NCI-H2029 (cell line): ENCODE measurements at regions not wholly inside any gene's neighbourhood (a gene's known extent, or its start where the extent isn't known, plus 50 kb on each side); places are given as distances from the start of the nearest gene placed in this dataset.
A peak's percentile ranks its signal among the peaks of the same experiment; 100 is the strongest.
"Not testable (repeated sequence)": the region's sequence is repeated elsewhere in the genome, so short reads cannot be mapped to it uniquely, and the experiment has no call there.

Source experiments
- DNase-seq: peaks from one replicate; lab custom pipeline; 2025; lab: John Stamatoyannopoulos, UW

- DNase-seq: no peak
Observed at GRCh38 chr4:173475751-173476150, 54.3 kb downstream of the HAND2 start.

DNA sequence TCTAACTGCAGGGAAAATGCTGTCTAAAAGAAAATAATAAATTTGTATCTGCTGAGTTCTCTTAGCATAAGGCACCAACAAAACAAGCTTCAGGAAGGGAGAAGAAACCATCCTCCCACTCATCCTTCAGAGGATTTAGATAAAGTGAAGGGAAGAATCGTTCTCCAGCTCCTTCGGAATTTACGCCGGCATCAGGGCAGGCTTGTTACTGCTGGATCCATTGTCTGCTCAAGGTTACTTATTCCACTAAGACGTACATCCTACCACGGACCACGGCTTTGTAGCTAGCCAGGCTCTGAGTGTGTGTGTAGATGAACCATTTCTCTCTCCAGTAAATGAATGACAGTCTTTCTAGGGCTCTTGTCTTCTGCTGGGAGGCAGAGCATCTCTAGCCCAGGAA lies 60.4 kb downstream of the HAND2 start:
- no peak for DNase-seq

- DNase-seq: no peak
Observed at GRCh38 chr4:173468314-173468713, 61.7 kb downstream of the HAND2 start.

DNA sequence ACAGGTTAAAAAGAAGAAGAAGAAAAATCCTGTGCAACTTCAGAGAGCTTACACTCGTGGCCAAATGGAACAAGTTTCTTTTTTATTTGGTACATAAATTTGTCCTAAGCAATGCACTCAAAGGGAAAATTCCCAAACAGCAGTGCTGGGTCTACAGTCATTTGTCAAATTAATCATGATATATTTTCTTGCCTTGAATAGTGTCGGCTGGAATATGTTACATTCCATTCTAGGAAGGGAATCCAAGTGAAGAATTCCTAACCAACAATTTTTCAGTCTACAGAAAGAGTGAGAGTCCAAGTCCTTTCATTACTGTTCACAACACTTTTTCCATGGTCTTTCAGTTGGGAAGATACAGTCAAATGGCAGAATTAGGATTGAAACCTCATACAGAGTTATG lies 63.9 kb downstream of the HAND2 start:
- no peak for DNase-seq

GRCh38 chr4:173464481-173464880 lies 65.5 kb downstream of the HAND2 start:
- no peak for DNase-seq

GRCh38 chr4:173463816-173464215 lies 64.9 kb upstream of the SCRG1 start:
- no peak for DNase-seq

DNA sequence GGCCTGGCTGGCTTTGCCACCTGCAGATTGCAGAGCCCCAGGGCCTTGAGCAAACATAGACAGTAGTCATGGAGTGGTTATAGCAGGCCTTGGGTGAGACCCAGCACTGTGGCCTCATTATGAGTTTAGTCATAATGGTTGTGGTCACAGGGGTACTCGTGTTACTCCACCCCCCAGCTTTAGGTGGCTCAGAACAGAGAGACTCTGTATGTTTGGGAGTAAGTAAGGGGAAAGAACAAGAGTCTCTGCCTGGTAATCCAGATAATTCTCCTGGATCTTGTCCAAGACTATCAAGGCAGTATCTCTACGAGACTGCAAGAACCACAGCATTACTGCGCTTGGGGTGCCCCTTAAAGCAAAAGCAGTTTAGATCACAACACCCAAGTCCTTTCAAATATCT lies 62.3 kb upstream of the SCRG1 start:
- DNase-seq: peak; percentile 0

DNA sequence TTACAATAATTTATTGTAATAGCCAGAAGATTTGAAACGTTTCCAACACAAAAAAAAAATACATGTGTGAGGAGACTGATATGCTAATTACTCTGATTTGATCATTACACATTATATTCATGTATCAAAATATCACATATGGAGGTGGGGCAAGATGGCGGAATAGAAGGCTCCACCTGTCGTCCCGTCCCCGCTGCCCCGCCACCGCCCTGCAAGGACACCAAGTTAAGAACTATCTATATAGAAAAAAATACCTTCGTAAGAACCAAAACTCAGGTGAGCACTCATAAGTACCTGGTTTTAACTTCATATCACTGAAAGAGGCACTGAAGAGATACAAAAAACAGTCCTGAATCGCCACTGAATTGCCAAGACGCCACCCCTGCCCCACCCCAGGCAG lies 60.9 kb upstream of the SCRG1 start:
- DNase-seq: no peak

GRCh38 chr4:173457893-173458292 lies 59.0 kb upstream of the SCRG1 start:
- DNase-seq: no peak

DNA sequence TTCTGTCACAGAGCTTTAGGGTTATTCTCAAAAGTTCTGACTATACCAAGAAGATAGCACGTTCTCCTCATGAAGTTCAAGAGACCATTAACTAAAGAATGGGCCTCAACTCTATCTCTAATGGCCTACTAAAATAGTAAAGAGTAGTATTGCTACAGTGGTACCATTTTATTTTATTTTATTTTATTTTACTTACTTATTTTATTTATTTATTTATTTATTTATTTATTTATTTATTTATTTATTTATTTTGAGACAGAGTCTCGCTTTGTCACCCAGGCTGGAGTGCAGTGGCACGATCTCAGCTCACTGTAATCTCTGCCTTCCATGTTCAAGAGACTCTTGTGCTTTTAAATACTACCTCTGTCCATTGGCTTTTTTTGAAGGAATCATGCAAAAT lies 52.5 kb upstream of the SCRG1 start:
- not testable (repeated sequence) for DNase-seq

DNA sequence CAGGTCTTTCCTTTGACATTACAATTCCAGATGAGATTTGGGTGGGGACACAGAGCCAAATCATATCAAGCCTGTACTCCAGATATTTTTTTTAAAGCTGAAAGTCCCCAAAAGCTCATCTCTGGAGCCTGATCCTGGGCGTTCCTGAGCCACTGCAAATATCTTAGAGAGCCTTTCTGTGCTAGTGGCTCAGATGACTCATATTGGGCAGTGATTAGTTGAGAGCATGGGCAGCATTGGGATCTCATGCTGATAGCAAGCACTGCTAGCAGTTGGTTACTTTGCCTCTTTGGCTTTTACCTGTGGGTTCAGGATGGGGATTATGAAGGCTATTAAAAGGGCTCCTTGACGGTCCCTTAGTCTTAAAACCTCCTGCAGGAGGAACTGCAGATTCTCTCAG lies 51.4 kb upstream of the SCRG1 start:
- no peak for DNase-seq

DNA sequence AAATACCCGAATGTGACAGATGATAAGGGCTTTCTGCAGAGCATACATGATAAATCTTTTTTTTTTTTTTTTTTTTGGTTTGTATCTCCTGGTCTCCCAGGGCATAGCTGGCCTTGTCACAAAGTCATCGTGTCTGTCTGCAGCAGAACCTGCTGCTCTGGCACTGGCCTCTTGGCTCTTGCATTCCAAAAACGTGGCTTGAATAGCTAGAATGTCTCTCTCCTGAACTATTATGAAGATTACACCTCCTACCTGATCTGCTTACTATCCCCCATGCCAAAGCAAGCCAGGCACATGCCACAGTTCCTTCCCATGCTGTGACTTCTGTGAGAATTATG lies 50.4 kb upstream of the SCRG1 start:
- no peak for DNase-seq

GRCh38 chr4:173448608-173449379 lies 49.9 kb upstream of the SCRG1 start:
- peak; percentile 62 for DNase-seq
